ENCODE measurements at regions not wholly inside any gene's neighbourhood (a gene's known extent, or its start where the extent isn't known, plus 50 kb on each side); places are given as distances from the start of the nearest gene placed in this dataset.

- TF ChIP-seq ZNF462 (CRISPR knock-in tag; IDR thresholded peaks at IDR 0.05), result no peak
- TF ChIP-seq ETS1 (IDR thresholded peaks at IDR 0.05), result no peak
Observed at GRCh38 chr9:33649463-33649862, 125.4 kb downstream of the ANKRD18B start (continued).

- no peak overlapping the region for H3K4me3 ChIP-seq
- DNase-seq (ENCODE audit: low spot score) (peak; percentile 65), ATAC-seq (peak; percentile 87)
- H3K36me3 ChIP-seq (ENCODE audit: insufficient read depth), result no peaks in the 10 kb centered on the region
- Mint-ChIP-seq H3K27ac (no peak overlapping the region), H3K27me3 (ENCODE audit: insufficient read depth, low read depth, poor library complexity) (peaks cover 5% of the 10 kb centered on the region), H3K4me3 (no peak overlapping the region), H3K9me3 (no peaks in the 10 kb centered on the region), H3K36me3 (ENCODE audit: low read depth) (no peaks in the 10 kb centered on the region), H3K4me1 (no peaks in the 10 kb centered on the region)
- no peaks in the 10 kb centered on the region for H3K4me1 ChIP-seq (ENCODE audit: insufficient read depth)
- H3K79me2 ChIP-seq (replicated peaks; ENCODE audit: insufficient read depth), result no peaks in the 10 kb centered on the region
- H3K4me2 ChIP-seq, result no peak overlapping the region
- H3K27me3 ChIP-seq (ENCODE audit: insufficient read depth), result no peaks in the 10 kb centered on the region
- no peaks in the 10 kb centered on the region for H3F3A ChIP-seq (replicated peaks; ENCODE audit: low read depth)
- H3K27ac ChIP-seq (ENCODE audit: low read depth), result no peak overlapping the region
- no peaks in the 10 kb centered on the region for H3K9me2 ChIP-seq (ENCODE audit: insufficient read depth)
- H4K20me1 ChIP-seq (replicated peaks; ENCODE audit: insufficient read depth), result no peaks in the 10 kb centered on the region
- TF ChIP-seq STAT1 (IDR thresholded peaks at IDR 0.05; ENCODE audit: unreplicated experiment), result no peak
- peak; percentile 40 to 82 for TF ChIP-seq CTCF (conservative IDR thresholded peaks at IDR 0.05; ENCODE audit: low read depth in 2 of 2)
- no peak overlapping the region for H2AFZ ChIP-seq
Observed at GRCh38 chr9:33651125-33651524, 127.1 kb downstream of the ANKRD18B start.

Measured in GM23338 (cell line).